NCI-H146 (cell line): ENCODE measurements at regions not wholly inside any gene's neighbourhood (a gene's known extent, or its start where the extent isn't known, plus 50 kb on each side); places are given as distances from the start of the nearest gene placed in this dataset.
A peak's percentile ranks its signal among the peaks of the same experiment; 100 is the strongest.

Experiments
- DNase-seq: peaks from one replicate; lab custom pipeline; 2025; lab: John Stamatoyannopoulos, UW

- DNase-seq = no peak
Observed at GRCh38 chr5:159536166-159536565, 205.9 kb upstream of the IL12B start.

- DNase-seq = no peak
Observed at GRCh38 chr5:159536646-159537045, 206.4 kb upstream of the IL12B start.

GRCh38 chr5:159539678-159540077 lies 209.4 kb upstream of the IL12B start:
- no peak for DNase-seq

GRCh38 chr5:159543326-159543725 lies 213.0 kb upstream of the IL12B start:
- DNase-seq = no peak

- no peak for DNase-seq
Observed at GRCh38 chr5:159545156-159545555, 214.9 kb upstream of the IL12B start.

GRCh38 chr5:159547466-159548195 lies 217.3 kb upstream of the IL12B start:
- no peak for DNase-seq

- no peak for DNase-seq
Observed at GRCh38 chr5:159548517-159548916, 218.2 kb upstream of the IL12B start.

GRCh38 chr5:159549046-159549445 lies 218.8 kb upstream of the IL12B start:
- DNase-seq = no peak

GRCh38 chr5:159550951-159551350 lies 220.7 kb upstream of the IL12B start:
- DNase-seq = no peak

- DNase-seq = no peak
Observed at GRCh38 chr5:159552751-159553150, 222.5 kb upstream of the IL12B start.

- DNase-seq = no peak
Observed at GRCh38 chr5:159553792-159554191, 223.5 kb upstream of the IL12B start.

GRCh38 chr5:159555084-159555483 lies 224.8 kb upstream of the IL12B start:
- DNase-seq = no peak

- no peak for DNase-seq
Observed at GRCh38 chr5:159559337-159559736, 229.1 kb upstream of the IL12B start.

GRCh38 chr5:159560088-159560487 lies 229.8 kb upstream of the IL12B start:
- DNase-seq = no peak

GRCh38 chr5:159564031-159564430 lies 233.7 kb upstream of the IL12B start:
- no peak for DNase-seq

- DNase-seq = no peak
Observed at GRCh38 chr5:159566832-159567231, 236.5 kb upstream of the IL12B start.

GRCh38 chr5:159567461-159567860 lies 237.2 kb upstream of the IL12B start:
- no peak for DNase-seq

GRCh38 chr5:159571501-159572244 lies 241.4 kb upstream of the IL12B start:
- DNase-seq = peak; percentile 12

- no peak for DNase-seq
Observed at GRCh38 chr5:159576902-159577301, 246.6 kb upstream of the IL12B start.

GRCh38 chr5:159581502-159582249 lies 251.4 kb upstream of the IL12B start:
- no peak for DNase-seq

GRCh38 chr5:159582756-159583541 lies 252.7 kb upstream of the IL12B start:
- DNase-seq = no peak

GRCh38 chr5:159586921-159587320 lies 256.6 kb upstream of the IL12B start:
- DNase-seq = no peak
